ENCODE measurements at regions not wholly inside any gene's neighbourhood (a gene's known extent, or its start where the extent isn't known, plus 50 kb on each side); places are given as distances from the start of the nearest gene placed in this dataset.

DNA sequence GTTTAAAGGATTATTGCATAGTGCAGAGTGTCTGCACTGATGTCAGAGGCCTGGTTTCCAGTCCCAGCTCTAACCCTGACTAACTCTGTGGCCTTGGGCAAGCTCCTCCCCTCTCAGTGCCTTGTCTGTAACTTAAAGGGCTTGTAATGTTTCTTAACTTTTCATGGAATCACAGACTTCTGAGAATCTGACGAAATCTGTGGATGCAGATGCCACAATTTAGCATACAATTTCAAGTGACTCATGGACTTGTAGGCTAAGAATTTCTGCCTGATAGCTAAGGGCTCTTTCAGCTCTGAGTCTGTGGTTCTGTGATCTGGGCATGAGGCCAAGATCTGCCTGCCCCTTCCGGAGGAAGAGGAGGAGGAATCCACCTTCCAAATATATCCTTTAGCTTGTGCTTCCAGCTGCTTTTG lies 236.9 kb downstream of the AR start:
- WGBS, 4 donors = 0 to 5% (median 2%) methylated on average over 2 of the region's 2 CpGs
- Histone ChIP-seq H3K27ac (peak overlapping the region; percentile 22 to 89 (median 78)), H3K9me3 (no peaks in the 10 kb centered on the region), H3K36me3 (no peaks in the 10 kb centered on the region), H3K27me3 (no peaks in the 10 kb centered on the region), H3K4me3 (peak overlapping the region in 1 of 12 donors; percentile 4), H3K4me1 (peaks cover 0 to 40% (median 19%) of the 10 kb centered on the region in 12 donors)
- DNase-seq (peak; percentile 79 to 91 (median 82)), ATAC-seq (peak; percentile 86 to 93 (median 92))
- TF ChIP-seq, protein P1, sequence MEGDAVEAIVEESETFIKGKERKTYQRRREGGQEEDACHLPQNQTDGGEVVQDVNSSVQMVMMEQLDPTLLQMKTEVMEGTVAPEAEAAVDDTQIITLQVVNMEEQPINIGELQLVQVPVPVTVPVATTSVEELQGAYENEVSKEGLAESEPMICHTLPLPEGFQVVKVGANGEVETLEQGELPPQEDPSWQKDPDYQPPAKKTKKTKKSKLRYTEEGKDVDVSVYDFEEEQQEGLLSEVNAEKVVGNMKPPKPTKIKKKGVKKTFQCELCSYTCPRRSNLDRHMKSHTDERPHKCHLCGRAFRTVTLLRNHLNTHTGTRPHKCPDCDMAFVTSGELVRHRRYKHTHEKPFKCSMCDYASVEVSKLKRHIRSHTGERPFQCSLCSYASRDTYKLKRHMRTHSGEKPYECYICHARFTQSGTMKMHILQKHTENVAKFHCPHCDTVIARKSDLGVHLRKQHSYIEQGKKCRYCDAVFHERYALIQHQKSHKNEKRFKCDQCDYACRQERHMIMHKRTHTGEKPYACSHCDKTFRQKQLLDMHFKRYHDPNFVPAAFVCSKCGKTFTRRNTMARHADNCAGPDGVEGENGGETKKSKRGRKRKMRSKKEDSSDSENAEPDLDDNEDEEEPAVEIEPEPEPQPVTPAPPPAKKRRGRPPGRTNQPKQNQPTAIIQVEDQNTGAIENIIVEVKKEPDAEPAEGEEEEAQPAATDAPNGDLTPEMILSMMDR (IDR thresholded peaks at IDR 0.05) = no peak
- TF ChIP-seq POLR2A (IDR thresholded peaks at IDR 0.05) = no peak
- intact Hi-C loops (cut with DNase I) = loop anchor here in 8 of 10 donors (5.0 to 10.0 kb wide), 6 partner anchors 46 to 236 kb away; partner anchors contain the start of gene AR (in 4 of the 8)

DNA sequence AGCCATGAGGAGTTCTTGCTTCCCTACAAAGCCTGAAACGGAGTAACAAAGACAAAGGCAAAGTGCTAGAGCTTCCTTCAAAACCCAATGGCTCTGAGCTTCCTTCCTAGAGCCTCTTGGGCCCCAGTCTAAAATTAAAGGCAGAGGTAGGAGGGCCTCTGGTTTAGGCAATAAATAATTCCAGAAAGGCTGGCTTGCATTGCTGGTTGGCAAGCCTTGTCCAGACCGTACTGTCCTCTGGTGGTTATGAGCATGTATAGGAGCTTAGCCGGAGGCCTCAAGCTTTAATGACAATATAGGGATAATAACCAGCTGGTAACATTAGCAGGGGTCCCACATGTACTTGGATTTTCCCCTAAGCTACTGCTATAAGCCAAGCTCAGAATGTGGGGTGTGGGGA lies 237.3 kb downstream of the AR start:
- TF ChIP-seq, protein P1 (IDR thresholded peaks at IDR 0.05) = peak in 10 of 12 donors; percentile 24 to 57 (median 36)
- no peak for TF ChIP-seq POLR2A (IDR thresholded peaks at IDR 0.05)
- Histone ChIP-seq H3K4me3 (peak overlapping the region in 1 of 12 donors; percentile 4), H3K9me3 (no peaks in the 10 kb centered on the region), H3K36me3 (no peaks in the 10 kb centered on the region), H3K4me1 (peaks cover 0 to 40% (median 19%) of the 10 kb centered on the region in 12 donors), H3K27me3 (no peaks in the 10 kb centered on the region), H3K27ac (peak overlapping the region; percentile 22 to 89 (median 78))
- DNase-seq (peak in 4 of 5 donors; percentile 18 to 34 (median 23)), ATAC-seq (peak; percentile 74 to 83 (median 76))
- 4 to 32% (median 17%) methylated on average over 3 of the region's 3 CpGs for whole genome bisulfite sequencing, 4 donors
- intact Hi-C loops (cut with DNase I) = loop anchor here in 8 of 10 donors (5.0 to 10.0 kb wide), 6 partner anchors 46 to 236 kb away; partner anchors contain the start of gene AR (in 4 of the 8)

DNA sequence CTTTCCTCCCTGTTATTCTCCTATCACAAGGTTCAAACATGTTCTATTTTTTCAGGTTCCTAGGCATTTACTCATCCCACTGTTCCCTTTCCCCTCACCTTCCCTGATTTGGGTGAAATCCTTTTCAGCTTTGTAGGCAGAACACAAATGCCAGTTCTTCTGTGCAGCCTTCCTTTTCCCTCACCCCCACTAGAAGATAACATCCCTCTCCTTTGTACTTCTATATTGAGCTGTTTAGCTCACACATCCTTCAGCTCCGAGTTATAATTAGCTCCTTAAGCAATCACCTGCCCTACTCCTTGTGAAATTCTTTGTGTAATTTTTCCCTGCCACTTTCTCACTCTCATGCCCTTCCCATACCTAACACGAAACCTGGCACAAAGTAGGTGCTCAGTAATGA lies 240.9 kb downstream of the AR start:
- peak; percentile 61 to 78 (median 75) for ATAC-seq
- Histone ChIP-seq H3K4me3 (peak overlapping the region in 1 of 12 donors; percentile 8), H3K27ac (peak overlapping the region in 11 of 12 donors; percentile 42 to 86 (median 61)), H3K36me3 (no peaks in the 10 kb centered on the region), H3K27me3 (peaks cover 0 to 5% (median 0%) of the 10 kb centered on the region in 9 donors), H3K4me1 (peaks cover 0 to 26% (median 15%) of the 10 kb centered on the region in 12 donors), H3K9me3 (no peaks in the 10 kb centered on the region)
- TF ChIP-seq POLR2A (IDR thresholded peaks at IDR 0.05) = no peak
- TF ChIP-seq, protein P1 (IDR thresholded peaks at IDR 0.05) = no peak
- 28 to 41% (median 34%) methylated on average over 2 of the region's 2 CpGs for WGBS, 4 donors
- intact Hi-C loops (cut with DNase I) = loop anchor here in 8 of 10 donors (5.0 to 10.0 kb wide), 6 partner anchors 50 to 240 kb away; partner anchors contain the start of gene AR (in 4 of the 8)
- DNase-seq = no peak

DNA sequence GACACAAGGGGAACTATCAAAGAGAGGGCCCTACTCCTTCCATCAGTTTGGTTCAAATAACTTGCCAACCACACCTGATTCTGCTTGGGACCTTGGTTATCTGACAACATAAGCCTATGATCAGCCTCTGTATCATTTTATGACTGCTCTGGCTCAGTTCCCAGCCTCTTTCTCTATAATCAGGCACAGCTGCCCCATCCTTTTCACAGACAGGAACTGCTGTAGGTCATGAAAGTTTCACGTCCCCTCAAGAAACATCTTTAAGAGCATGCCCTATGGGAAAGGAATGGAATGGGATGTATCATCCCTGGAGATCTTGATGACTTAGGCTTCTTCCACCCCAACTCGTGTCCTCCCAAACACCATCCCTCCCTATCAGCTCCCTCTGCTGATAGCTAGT lies 243.4 kb downstream of the AR start:
- peaks cover 0 to 5% (median 0%) of the 10 kb centered on the region in 12 donors for H3K4me1 ChIP-seq
- intact Hi-C loops (cut with DNase I) = loop anchor here in 7 of 10 donors (10.0 kb wide), 4 partner anchors 52 to 242 kb away; partner anchors contain the start of gene AR (in 4 of the 7)
- TF ChIP-seq, protein P1 (IDR thresholded peaks at IDR 0.05) = no peak
- no peak for TF ChIP-seq POLR2A (IDR thresholded peaks at IDR 0.05)
- H3K36me3 ChIP-seq = no peaks in the 10 kb centered on the region
- DNase-seq = no peak
- H3K27ac ChIP-seq = no peak overlapping the region
- H3K9me3 ChIP-seq = no peaks in the 10 kb centered on the region
- peaks cover 0 to 5% (median 0%) of the 10 kb centered on the region in 9 donors for H3K27me3 ChIP-seq
- H3K4me3 ChIP-seq = no peak overlapping the region
- ATAC-seq = peak in 1 of 4 donors; percentile 21
- whole genome bisulfite sequencing, 4 donors = 23 to 40% (median 32%) methylated on average over 2 of the region's 2 CpGs

Measured in heart left ventricle (tissue), 16 donors.